Fibroblast of villous mesenchyme (primary cell): ENCODE measurements at regions not wholly inside any gene's neighbourhood (a gene's known extent, or its start where the extent isn't known, plus 50 kb on each side); places are given as distances from the start of the nearest gene placed in this dataset.
"Not testable (repeated sequence)": the region's sequence is repeated elsewhere in the genome, so short reads cannot be mapped to it uniquely, and the experiment has no call there.

Source experiments
- DNase-seq: peaks from one replicate; pipeline ENCODE4 v3.0.0-alpha.2; 2010; ENCODE audit warnings: low read depth
- H3K4me3 ChIP-seq: 2 replicates; pipeline ENCODE4 v1.5.1; 2011; ENCODE audit warnings: low read depth, mild to moderate bottlenecking, low read length
- TF ChIP-seq, protein P1 (sequence below): IDR thresholded peaks from 2 replicates; pipeline ENCODE4 v1.5.1; 2012; ENCODE audit warnings: low read depth, mild to moderate bottlenecking, low read length; ENCODE audit not compliant: insufficient read depth

DNA sequence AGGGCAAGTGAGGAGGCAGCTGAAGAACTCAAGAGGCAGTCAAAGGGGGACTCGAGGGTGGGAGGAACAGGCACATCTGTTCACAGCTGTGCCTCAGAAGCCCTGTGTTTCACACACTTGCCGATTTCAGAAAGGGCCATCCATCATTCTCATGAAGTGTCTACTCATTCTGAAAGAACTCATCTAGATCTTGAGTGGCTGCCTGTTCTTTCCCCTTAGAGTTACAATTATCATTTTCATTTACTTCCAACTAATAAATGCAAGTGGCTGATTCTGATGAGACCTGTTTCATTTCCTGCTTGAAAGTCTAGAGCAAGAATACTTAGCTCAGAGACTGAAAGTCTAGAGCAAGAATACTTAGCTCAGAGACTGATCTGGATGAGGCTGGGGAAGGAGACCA lies 1145.1 kb downstream of the UQCRFS1 start:
- TF ChIP-seq, protein P1, sequence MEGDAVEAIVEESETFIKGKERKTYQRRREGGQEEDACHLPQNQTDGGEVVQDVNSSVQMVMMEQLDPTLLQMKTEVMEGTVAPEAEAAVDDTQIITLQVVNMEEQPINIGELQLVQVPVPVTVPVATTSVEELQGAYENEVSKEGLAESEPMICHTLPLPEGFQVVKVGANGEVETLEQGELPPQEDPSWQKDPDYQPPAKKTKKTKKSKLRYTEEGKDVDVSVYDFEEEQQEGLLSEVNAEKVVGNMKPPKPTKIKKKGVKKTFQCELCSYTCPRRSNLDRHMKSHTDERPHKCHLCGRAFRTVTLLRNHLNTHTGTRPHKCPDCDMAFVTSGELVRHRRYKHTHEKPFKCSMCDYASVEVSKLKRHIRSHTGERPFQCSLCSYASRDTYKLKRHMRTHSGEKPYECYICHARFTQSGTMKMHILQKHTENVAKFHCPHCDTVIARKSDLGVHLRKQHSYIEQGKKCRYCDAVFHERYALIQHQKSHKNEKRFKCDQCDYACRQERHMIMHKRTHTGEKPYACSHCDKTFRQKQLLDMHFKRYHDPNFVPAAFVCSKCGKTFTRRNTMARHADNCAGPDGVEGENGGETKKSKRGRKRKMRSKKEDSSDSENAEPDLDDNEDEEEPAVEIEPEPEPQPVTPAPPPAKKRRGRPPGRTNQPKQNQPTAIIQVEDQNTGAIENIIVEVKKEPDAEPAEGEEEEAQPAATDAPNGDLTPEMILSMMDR, result no peak
- DNase-seq, result no peak
- no peak overlapping the region for H3K4me3 ChIP-seq

DNA sequence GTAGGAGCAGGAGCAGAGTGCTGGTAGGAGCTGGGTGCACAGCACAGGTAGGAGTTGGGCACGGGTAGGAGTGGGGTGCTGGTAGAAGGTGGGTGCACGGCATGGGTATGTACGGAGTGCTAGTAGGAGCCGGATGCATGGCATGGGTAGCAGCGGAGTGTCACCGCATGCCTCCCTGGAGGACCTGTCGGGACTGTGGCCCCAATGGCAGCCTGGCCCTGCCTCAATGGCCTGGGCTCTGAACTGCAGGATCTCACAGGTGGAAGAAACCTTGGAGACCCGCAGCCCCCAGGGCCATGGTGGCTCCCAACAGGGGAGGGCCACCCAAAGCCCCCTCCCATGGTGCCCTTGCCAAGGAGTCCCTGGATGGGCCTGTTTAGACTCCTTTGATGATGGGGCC lies 1146.0 kb downstream of the UQCRFS1 start:
- H3K4me3 ChIP-seq, result no peak overlapping the region
- no peak for DNase-seq
- TF ChIP-seq, protein P1, result no peak

DNA sequence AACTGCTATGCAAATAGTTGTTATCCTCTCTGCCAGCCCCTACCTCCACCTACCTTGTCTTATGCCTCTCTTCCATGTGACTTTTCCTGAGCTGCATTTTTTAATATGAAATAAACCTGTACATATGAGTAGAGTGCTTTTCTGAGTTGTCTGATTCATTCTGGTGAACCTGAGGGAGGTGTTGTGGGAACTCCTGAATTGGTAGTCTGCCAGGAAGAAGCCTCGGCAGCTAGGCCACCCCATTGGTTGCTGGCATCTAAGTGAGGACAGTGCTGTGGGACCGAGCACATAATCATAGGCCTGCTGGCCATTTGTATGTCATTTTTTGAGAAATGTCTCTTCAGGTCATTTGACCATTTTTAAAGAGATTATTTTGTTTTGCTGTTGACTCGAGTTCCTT lies 1146.8 kb downstream of the UQCRFS1 start:
- no peak for DNase-seq
- TF ChIP-seq, protein P1, result no peak
- no peak overlapping the region for H3K4me3 ChIP-seq

DNA sequence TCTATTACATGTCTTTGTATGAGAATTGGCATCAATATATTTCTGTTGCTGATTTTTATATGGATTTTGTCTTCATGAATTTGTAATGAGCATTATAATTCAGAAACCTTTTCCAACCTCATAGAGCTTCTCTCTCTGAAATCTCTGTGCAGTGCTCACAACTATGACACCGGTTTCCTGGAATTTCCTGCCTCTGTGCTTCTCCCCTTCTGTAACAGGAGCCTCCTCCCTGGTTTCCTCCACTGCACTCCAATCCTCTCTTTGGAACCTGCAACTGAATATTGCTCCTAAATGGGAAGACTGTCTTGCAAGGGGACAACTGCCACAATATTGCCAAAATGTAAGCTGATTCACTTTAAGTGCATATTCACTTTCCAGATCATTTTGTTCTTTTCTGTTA lies 1147.9 kb downstream of the UQCRFS1 start:
- no peak overlapping the region for H3K4me3 ChIP-seq
- no peak for DNase-seq
- TF ChIP-seq, protein P1, result no peak

DNA sequence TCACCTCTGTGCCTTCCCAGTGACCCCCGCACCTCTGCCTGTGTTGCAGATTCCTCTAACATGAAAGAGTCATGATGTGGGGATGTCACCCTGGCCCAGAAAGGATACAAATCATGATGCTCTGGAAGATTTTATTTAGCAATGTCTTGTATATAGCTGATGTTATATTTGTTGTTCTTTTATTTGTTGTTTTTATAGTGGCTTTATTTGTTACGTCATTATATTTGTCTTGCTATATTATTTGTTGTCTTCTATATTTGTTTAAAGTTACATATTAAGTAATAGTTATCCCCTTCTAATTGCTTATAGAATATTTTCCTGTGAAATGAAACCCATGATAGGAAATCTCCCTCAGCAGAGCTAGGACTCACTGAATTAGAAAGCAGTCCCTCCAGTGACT lies 1149.2 kb downstream of the UQCRFS1 start:
- DNase-seq, result no peak
- TF ChIP-seq, protein P1, result no peak
- no peak overlapping the region for H3K4me3 ChIP-seq

DNA sequence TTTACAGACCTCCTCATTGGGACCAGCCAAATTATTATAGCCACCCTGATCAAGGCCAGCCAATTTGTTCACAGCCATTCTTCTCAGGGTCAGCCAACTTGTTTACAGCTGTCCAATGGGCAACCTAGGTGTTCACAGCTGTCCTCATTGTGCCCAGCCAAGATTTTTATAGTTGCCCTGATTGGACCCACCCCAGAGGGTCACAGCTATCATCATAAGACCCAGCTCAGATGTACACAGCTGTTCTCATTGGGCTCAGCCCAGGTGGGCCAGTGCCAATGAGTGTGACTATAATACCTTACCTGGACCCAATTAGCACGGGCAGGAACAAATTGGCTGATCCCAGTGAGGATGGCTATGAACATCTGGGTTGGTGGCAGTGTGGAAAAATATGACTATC lies 1151.8 kb downstream of the UQCRFS1 start:
- TF ChIP-seq, protein P1, result no peak

DNA sequence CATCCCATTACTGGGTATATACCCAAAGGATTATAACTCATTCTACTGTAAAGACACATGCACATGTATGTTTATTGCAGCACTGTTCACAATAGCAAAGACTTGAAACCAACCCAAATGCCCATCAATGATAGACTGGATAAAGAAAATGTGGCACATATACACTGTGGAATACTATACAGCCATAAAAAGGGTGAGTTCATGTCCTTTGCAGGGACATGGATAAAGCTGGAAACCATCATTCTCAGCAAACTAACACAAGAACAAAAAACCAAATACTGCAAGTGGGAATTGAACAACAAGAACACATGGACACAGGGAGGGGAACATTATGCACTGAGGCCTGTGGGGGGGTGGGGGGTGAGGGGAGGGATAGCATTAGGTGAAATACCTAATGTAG lies 1155.9 kb downstream of the UQCRFS1 start:
- DNase-seq, H3K4me3 ChIP-seq: not testable (repeated sequence)

More for the DNA sequence above, 1151.8 kb downstream of the UQCRFS1 start:
- DNase-seq, result no peak
- no peak overlapping the region for H3K4me3 ChIP-seq
